HL-60 (cell line): ENCODE measurements at regions not wholly inside any gene's neighbourhood (a gene's known extent, or its start where the extent isn't known, plus 50 kb on each side); places are given as distances from the start of the nearest gene placed in this dataset.

Source experiments
- GABPA ChIP-seq: IDR thresholded peaks from 2 replicates; pipeline ENCODE4 v1.6.1; 2012; ENCODE audit warnings: low read depth
- POLR2AphosphoS5 ChIP-seq: IDR thresholded peaks from 2 replicates; pipeline ENCODE4 v1.6.1; 2012; ENCODE audit warnings: low read depth
- REST ChIP-seq: IDR thresholded peaks from 2 replicates; pipeline ENCODE4 v1.6.1; 2012; ENCODE audit warnings: low read depth; ENCODE audit not compliant: insufficient replicate concordance
- SPI1 ChIP-seq: IDR thresholded peaks from 2 replicates; pipeline ENCODE4 v1.6.1; 2012; ENCODE audit warnings: low read depth, mild to moderate bottlenecking, borderline replicate concordance
- TF ChIP-seq, protein P1 (sequence below): IDR thresholded peaks from one replicate; pipeline ENCODE4 v1.5.1; 2011; ENCODE audit warnings: low read length, control low read depth, inconsistent platforms; ENCODE audit not compliant: insufficient read depth

DNA sequence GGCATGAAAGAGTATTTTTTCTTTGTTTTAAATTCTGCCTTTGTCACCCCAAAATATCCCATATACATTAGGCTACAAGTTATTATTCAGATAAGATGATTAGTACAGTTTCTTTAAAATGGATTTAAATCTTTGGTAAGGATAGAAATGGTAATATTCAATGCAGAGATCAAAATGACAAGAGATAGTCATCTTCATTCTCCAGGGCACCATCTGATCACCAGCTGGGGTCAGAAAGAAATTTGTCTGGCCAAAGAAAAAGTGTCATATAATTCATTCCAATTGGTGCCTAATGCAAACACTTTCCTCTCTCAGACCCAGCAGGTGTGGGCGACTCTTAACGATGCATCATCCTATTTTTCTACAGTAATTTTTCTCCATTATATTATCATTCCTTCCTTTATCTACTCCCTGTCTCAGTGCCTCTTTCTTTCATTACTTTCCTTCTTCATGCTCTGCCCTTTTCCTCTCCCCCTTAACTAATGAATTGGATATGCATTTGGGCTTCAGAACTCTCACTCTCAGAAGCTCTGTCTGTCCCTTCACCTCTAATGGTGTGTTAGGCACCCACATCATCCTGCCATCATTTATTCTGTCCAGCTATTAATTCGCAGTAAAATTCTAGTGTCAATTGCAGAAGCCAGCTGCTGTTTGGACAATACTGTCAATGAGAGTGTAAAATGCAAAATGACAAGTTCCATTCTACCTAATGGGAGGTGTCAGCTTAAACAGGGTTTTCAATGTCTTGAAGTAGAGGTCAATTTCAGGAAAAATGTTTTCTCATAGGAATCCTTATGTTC lies 570.5 kb downstream of the TDRD15 start:
- TF ChIP-seq, protein P1, sequence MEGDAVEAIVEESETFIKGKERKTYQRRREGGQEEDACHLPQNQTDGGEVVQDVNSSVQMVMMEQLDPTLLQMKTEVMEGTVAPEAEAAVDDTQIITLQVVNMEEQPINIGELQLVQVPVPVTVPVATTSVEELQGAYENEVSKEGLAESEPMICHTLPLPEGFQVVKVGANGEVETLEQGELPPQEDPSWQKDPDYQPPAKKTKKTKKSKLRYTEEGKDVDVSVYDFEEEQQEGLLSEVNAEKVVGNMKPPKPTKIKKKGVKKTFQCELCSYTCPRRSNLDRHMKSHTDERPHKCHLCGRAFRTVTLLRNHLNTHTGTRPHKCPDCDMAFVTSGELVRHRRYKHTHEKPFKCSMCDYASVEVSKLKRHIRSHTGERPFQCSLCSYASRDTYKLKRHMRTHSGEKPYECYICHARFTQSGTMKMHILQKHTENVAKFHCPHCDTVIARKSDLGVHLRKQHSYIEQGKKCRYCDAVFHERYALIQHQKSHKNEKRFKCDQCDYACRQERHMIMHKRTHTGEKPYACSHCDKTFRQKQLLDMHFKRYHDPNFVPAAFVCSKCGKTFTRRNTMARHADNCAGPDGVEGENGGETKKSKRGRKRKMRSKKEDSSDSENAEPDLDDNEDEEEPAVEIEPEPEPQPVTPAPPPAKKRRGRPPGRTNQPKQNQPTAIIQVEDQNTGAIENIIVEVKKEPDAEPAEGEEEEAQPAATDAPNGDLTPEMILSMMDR = no peak
- TF ChIP-seq REST = no peak
- TF ChIP-seq GABPA = no peak
- TF ChIP-seq POLR2AphosphoS5 = no peak
- no peak for TF ChIP-seq SPI1
